ENCODE measurements at regions not wholly inside any gene's neighbourhood (a gene's known extent, or its start where the extent isn't known, plus 50 kb on each side); places are given as distances from the start of the nearest gene placed in this dataset.

DNA sequence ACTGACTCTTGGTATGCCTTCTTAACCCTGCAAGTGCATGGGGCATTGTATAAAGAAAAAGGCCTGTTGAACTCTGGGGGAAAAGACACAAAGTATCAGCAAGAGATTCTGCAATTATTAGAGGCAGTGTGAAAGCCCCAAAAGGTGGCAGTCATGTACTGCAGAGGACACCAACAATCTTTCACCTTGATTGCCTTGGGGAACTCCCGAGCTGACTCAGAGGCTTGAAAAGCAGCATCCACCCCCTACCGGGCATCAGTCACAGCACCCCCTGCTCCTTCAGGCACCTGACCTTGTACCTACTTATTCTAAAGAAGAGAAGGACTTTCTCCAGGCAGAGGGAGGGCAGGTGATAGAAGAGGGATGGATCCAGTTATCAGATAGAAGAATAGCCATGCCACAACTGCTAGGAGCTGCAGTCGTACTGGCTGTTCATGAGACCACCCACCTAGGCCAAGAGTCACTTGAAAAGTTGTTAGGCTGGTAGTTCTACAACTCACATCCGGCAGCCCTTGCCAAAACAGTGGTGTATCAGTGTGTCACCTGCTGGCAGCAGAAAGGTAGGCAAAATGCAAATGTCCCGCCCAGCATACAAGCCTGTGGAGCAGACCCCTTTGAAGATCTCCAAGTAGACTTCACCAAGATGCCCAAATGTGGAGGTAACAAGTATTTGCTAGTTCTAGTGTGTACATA, 241.6 kb upstream of the CNTN6 start:
- no peak overlapping the region for H3K4me3 ChIP-seq (ENCODE audit: low read depth, low read length)
- H3K9ac ChIP-seq (ENCODE audit: low read depth, low read length) = no peak overlapping the region

DNA sequence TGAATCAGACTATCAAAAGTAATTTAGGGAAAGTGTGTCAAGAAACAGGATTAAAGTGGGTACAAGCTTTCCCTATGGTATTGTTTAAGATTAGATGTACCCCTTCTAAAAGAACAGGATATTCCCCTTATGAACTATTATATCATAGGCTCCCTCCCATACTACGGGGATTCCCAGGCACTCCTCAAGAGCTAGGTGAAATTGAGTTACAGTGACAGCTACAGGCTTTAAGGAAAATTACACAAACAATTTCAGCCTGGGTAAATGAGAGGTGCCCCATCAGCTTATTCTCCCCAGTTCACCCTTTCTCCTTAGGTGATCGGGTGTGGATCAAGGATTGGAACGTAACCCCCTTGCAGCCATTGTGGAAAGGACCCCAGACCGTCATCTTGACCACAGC, 240.8 kb upstream of the CNTN6 start:
- Histone ChIP-seq H3K9me3 (ENCODE audit: control insufficient read depth, insufficient read depth, low read length) (no peaks in the 10 kb centered on the region), H3K36me3 (ENCODE audit: control insufficient read depth, insufficient read depth, low read length) (no peaks in the 10 kb centered on the region), H3K4me3 (ENCODE audit: low read depth, low read length) (no peak overlapping the region), H3K4me1 (ENCODE audit: control insufficient read depth, insufficient read depth, low read length) (no peaks in the 10 kb centered on the region), H3K27me3 (ENCODE audit: control insufficient read depth, insufficient read depth, low read length) (no peaks in the 10 kb centered on the region), H3K9ac (ENCODE audit: low read depth, low read length) (no peak overlapping the region)

More for the DNA sequence above, 241.6 kb upstream of the CNTN6 start:
- H3K4me1 ChIP-seq (ENCODE audit: control insufficient read depth, insufficient read depth, low read length) = no peaks in the 10 kb centered on the region
- no peaks in the 10 kb centered on the region for H3K27me3 ChIP-seq (ENCODE audit: control insufficient read depth, insufficient read depth, low read length)
- no peaks in the 10 kb centered on the region for H3K9me3 ChIP-seq (ENCODE audit: control insufficient read depth, insufficient read depth, low read length)
- no peaks in the 10 kb centered on the region for H3K36me3 ChIP-seq (ENCODE audit: control insufficient read depth, insufficient read depth, low read length)

DNA sequence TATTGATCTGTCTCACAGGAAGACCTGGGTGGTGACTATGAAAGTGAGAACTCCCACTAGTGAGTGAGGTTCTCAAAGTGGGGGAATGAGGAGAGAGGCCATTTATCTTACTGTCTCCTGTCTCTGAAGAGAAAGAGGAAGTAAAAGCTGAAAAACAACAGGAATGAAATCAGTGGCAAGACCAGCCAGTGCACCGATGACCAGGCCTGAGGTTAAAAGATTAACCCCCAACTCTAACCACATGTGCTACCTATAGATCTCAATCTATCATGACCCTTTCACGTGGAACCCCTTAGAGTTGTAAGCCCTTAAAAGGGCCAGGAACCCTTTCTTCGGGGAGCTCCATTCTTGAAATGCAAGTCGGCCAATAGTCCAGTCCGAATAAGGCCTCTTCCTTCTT, 239.3 kb upstream of the CNTN6 start:
- H3K27me3 ChIP-seq (ENCODE audit: control insufficient read depth, insufficient read depth, low read length) = no peaks in the 10 kb centered on the region
- no peak overlapping the region for H3K4me3 ChIP-seq (ENCODE audit: low read depth, low read length)
- H3K9ac ChIP-seq (ENCODE audit: low read depth, low read length) = no peak overlapping the region
- no peaks in the 10 kb centered on the region for H3K36me3 ChIP-seq (ENCODE audit: control insufficient read depth, insufficient read depth, low read length)
- no peaks in the 10 kb centered on the region for H3K4me1 ChIP-seq (ENCODE audit: control insufficient read depth, insufficient read depth, low read length)
- no peaks in the 10 kb centered on the region for H3K9me3 ChIP-seq (ENCODE audit: control insufficient read depth, insufficient read depth, low read length)

DNA sequence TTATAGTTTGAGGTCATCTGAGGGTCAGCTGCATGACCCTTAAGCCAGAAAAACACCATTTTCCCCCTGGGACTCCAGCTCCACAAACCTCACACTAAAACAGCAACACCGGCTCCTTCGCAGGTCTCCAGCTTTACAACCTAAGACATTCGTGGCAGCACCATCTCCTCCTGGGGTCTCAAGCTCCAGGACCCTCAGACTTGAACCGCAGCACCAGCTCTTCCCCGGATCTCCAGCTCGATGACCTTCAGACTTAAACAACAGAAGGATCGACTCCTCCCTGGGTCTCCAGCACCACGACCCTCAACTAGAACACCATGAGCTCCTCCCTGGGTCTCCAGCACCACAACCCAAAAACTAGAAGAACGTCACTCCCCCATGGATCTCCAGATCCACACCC, 233.7 kb upstream of the CNTN6 start:
- no peak overlapping the region for H3K9ac ChIP-seq (ENCODE audit: low read depth, low read length)
- H3K9me3 ChIP-seq (ENCODE audit: control insufficient read depth, insufficient read depth, low read length) = no peaks in the 10 kb centered on the region
- H3K27me3 ChIP-seq (ENCODE audit: control insufficient read depth, insufficient read depth, low read length) = no peaks in the 10 kb centered on the region
- H3K36me3 ChIP-seq (ENCODE audit: control insufficient read depth, insufficient read depth, low read length) = no peaks in the 10 kb centered on the region
- no peaks in the 10 kb centered on the region for H3K4me1 ChIP-seq (ENCODE audit: control insufficient read depth, insufficient read depth, low read length)
- H3K4me3 ChIP-seq (ENCODE audit: low read depth, low read length) = no peak overlapping the region

DNA sequence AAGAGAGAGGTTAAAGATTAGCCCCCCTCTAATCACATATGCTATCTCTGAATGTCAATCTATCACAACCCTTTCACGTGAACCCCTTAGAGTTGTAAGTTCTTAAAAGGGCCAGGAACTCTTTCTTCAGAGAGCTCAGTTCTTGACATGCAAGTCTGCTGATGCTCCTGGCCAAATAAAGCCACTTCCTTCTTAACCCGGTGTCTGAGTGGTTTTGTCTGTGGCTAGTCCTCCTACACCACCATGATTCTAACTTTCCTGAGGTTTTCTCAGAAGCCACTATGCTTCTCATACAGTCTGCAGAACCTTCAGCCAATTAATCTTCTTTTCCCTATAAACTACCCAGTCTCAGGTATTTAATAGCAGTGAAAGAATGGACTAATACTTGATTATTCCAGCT, 231.1 kb upstream of the CNTN6 start:
- no peaks in the 10 kb centered on the region for H3K36me3 ChIP-seq (ENCODE audit: control insufficient read depth, insufficient read depth, low read length)
- H3K9me3 ChIP-seq (ENCODE audit: control insufficient read depth, insufficient read depth, low read length) = no peaks in the 10 kb centered on the region
- H3K4me1 ChIP-seq (ENCODE audit: control insufficient read depth, insufficient read depth, low read length) = no peaks in the 10 kb centered on the region
- H3K27me3 ChIP-seq (ENCODE audit: control insufficient read depth, insufficient read depth, low read length) = no peaks in the 10 kb centered on the region
- no peak overlapping the region for H3K4me3 ChIP-seq (ENCODE audit: low read depth, low read length)
- no peak overlapping the region for H3K9ac ChIP-seq (ENCODE audit: low read depth, low read length)

DNA sequence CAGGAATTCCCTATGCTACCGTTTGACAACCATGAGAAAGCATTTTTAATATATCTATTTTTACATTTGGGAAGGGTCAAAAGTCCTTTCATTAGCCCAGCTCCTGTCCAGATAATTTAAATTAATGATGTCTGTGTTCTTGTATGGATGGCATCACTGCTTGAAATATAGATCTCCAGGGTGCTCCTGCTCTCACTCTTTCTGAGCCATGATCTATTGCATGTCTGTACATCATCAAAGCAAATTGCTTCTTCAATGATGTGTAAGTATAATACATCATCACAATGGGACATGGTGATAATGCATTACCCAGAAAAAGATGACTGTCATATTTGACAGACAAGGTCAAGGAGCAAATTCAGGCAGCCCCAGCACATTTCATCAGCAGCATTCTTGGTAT, 223.6 kb upstream of the CNTN6 start:
- H3K4me1 ChIP-seq (ENCODE audit: control insufficient read depth, insufficient read depth, low read length) = no peaks in the 10 kb centered on the region

DNA sequence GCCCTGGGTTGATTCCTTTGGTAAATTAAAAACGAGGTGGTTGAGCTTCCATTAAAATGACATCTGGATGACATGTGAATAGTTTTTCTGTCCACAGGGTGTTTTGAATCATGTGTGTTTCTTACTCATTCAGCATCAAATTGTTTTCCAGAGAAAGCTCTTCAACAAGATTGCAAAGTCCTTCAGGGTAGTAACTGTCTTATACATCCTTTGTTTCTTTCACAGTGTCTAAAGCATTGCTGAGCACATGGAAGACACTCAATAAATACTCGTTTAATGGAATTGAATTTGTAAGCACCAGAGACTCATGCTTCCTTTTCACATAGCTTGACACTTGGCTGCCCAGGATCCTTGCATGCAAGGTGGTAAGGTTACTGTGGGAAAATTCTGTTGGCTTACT, 223.1 kb upstream of the CNTN6 start:
- no peaks in the 10 kb centered on the region for H3K9me3 ChIP-seq (ENCODE audit: control insufficient read depth, insufficient read depth, low read length)
- no peaks in the 10 kb centered on the region for H3K27me3 ChIP-seq (ENCODE audit: control insufficient read depth, insufficient read depth, low read length)
- no peaks in the 10 kb centered on the region for H3K36me3 ChIP-seq (ENCODE audit: control insufficient read depth, insufficient read depth, low read length)
- H3K4me3 ChIP-seq (ENCODE audit: low read depth, low read length) = no peak overlapping the region
- H3K9ac ChIP-seq (ENCODE audit: low read depth, low read length) = no peak overlapping the region
- H3K4me1 ChIP-seq (ENCODE audit: control insufficient read depth, insufficient read depth, low read length) = no peaks in the 10 kb centered on the region

More for the DNA sequence above, 223.6 kb upstream of the CNTN6 start:
- no peak overlapping the region for H3K4me3 ChIP-seq (ENCODE audit: low read depth, low read length)
- no peaks in the 10 kb centered on the region for H3K36me3 ChIP-seq (ENCODE audit: control insufficient read depth, insufficient read depth, low read length)
- H3K27me3 ChIP-seq (ENCODE audit: control insufficient read depth, insufficient read depth, low read length) = no peaks in the 10 kb centered on the region
- no peaks in the 10 kb centered on the region for H3K9me3 ChIP-seq (ENCODE audit: control insufficient read depth, insufficient read depth, low read length)
- no peak overlapping the region for H3K9ac ChIP-seq (ENCODE audit: low read depth, low read length)

DNA sequence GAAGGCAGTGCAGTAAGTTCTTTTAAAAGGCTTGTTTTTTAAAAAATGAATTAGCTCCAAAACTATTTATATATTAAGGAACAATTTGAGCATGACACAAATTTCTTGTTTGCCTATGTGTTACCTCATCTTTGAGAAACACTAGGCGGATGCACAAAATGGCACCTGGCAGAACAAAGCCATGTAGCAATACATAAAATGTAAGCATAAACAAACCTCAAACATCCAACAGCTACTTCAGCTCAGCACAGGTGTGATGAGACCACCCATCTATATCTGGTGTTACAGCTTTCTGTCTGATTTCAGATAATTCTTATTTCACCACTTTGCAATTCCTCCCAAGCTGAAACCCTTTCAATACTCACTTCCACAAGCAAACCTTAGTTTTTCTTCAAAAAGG, 221.2 kb upstream of the CNTN6 start:
- Histone ChIP-seq H3K36me3 (ENCODE audit: control insufficient read depth, insufficient read depth, low read length) (no peaks in the 10 kb centered on the region), H3K4me3 (ENCODE audit: low read depth, low read length) (no peak overlapping the region), H3K9me3 (ENCODE audit: control insufficient read depth, insufficient read depth, low read length) (no peaks in the 10 kb centered on the region), H3K27me3 (ENCODE audit: control insufficient read depth, insufficient read depth, low read length) (no peaks in the 10 kb centered on the region), H3K4me1 (ENCODE audit: control insufficient read depth, insufficient read depth, low read length) (no peaks in the 10 kb centered on the region), H3K9ac (ENCODE audit: low read depth, low read length) (no peak overlapping the region)

DNA sequence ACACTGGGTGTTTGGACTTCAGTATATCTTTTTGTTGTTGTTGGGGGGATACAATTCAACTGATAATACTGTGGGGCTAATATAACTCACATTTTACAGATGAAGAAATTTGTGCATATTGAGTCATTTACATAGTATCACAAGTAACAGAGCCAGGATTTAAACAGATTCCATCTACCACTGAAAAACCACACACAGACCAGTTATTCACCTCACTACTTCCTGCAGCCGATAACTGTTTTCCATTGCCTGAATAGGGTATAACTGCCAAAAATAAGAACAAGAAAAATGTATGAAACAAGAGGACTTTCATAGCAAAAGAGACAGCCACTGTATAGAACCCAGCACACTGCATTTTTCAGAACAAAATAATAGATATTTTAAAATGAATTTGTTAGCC, 215.8 kb upstream of the CNTN6 start:
- Histone ChIP-seq H3K4me3 (ENCODE audit: low read depth, low read length) (no peak overlapping the region), H3K4me1 (ENCODE audit: control insufficient read depth, insufficient read depth, low read length) (no peaks in the 10 kb centered on the region), H3K27me3 (ENCODE audit: control insufficient read depth, insufficient read depth, low read length) (no peaks in the 10 kb centered on the region), H3K9ac (ENCODE audit: low read depth, low read length) (no peak overlapping the region), H3K36me3 (ENCODE audit: control insufficient read depth, insufficient read depth, low read length) (no peaks in the 10 kb centered on the region), H3K9me3 (ENCODE audit: control insufficient read depth, insufficient read depth, low read length) (no peaks in the 10 kb centered on the region)

DNA sequence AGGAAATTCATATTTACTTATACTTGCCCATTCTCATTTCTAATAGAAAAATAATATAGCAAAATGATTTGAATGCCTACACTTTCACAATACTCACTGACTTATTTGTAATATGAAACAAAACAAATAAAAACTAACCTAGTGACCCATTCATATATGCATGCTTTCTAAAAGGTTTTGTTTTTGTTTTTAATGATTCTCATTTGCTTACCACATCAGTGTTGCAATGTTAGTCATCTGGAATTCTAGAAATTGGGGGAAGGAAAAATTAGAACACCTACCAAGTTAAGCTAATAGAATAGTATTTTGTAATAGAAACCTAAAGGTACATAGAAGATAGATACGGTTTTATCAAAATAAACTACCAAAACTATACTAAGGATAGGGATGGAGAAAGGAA, 214.1 kb upstream of the CNTN6 start:
- no peaks in the 10 kb centered on the region for H3K4me1 ChIP-seq (ENCODE audit: control insufficient read depth, insufficient read depth, low read length)
- no peaks in the 10 kb centered on the region for H3K27me3 ChIP-seq (ENCODE audit: control insufficient read depth, insufficient read depth, low read length)
- no peaks in the 10 kb centered on the region for H3K9me3 ChIP-seq (ENCODE audit: control insufficient read depth, insufficient read depth, low read length)
- no peak overlapping the region for H3K4me3 ChIP-seq (ENCODE audit: low read depth, low read length)
- no peak overlapping the region for H3K9ac ChIP-seq (ENCODE audit: low read depth, low read length)
- no peaks in the 10 kb centered on the region for H3K36me3 ChIP-seq (ENCODE audit: control insufficient read depth, insufficient read depth, low read length)

DNA sequence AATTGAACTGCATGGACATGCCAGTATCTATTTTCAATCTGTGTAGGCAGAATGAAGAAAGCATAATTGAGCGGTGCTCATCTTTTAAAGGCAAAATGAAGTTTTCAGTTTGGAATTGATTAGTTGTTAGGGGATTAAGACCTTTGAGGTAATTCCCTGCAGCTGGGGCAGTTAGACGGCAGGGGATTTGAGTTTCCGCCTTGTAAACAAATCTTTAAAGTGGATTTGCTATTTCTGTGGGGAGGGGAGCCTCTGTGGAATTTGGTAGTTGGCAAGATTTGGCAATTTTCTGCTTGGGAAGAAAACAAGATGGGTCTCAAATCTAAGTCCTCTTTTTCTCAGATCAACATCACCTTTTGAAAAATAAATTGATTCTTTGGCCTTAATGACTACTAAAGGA, 212.5 kb upstream of the CNTN6 start:
- H3K4me3 ChIP-seq (ENCODE audit: low read depth, low read length) = no peak overlapping the region
- no peaks in the 10 kb centered on the region for H3K9me3 ChIP-seq (ENCODE audit: control insufficient read depth, insufficient read depth, low read length)
- H3K9ac ChIP-seq (ENCODE audit: low read depth, low read length) = no peak overlapping the region
- no peaks in the 10 kb centered on the region for H3K27me3 ChIP-seq (ENCODE audit: control insufficient read depth, insufficient read depth, low read length)
- H3K4me1 ChIP-seq (ENCODE audit: control insufficient read depth, insufficient read depth, low read length) = no peaks in the 10 kb centered on the region
- no peaks in the 10 kb centered on the region for H3K36me3 ChIP-seq (ENCODE audit: control insufficient read depth, insufficient read depth, low read length)

DNA sequence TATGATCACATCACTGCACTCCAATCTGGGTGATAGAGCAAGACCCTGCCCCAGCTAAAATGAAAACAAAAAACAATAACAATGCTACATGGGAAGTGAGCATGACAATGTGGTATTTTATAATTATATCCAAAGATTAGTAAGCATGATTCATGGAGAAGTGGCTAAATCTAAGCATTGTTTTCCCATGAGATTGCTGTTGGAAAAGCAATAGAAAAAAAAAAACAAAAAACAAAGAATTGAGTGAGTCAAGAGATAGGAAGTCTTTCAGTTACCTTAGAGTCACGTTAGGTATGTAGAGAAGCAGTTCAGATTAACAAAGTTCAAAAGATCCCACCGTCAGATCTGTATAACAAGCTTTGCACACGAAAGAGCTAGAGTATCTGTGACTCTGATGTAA, 210.3 kb upstream of the CNTN6 start:
- Histone ChIP-seq H3K9ac (ENCODE audit: low read depth, low read length) (no peak overlapping the region), H3K9me3 (ENCODE audit: control insufficient read depth, insufficient read depth, low read length) (no peaks in the 10 kb centered on the region), H3K27me3 (ENCODE audit: control insufficient read depth, insufficient read depth, low read length) (no peaks in the 10 kb centered on the region), H3K4me1 (ENCODE audit: control insufficient read depth, insufficient read depth, low read length) (no peaks in the 10 kb centered on the region), H3K36me3 (ENCODE audit: control insufficient read depth, insufficient read depth, low read length) (no peaks in the 10 kb centered on the region), H3K4me3 (ENCODE audit: low read depth, low read length) (no peak overlapping the region)

Data from iPS-15b (cell line).